RWPE1 (cell line): ENCODE measurements at regions not wholly inside any gene's neighbourhood (a gene's known extent, or its start where the extent isn't known, plus 50 kb on each side); places are given as distances from the start of the nearest gene placed in this dataset.

Experiments used
- CTCF ChIA-PET: fragments of 350-600 bp; sonication (Branson Sonifier 250); formaldehyde crosslinking; extraction: SDS; loops from one replicate; lab custom pipeline; 2021; lab: Yijun Ruan, JAX
- POLR2A ChIA-PET: fragments of 400-600 bp; formaldehyde crosslinking; extraction: SDS; loops from one replicate; lab custom pipeline; 2020; ENCODE audit warnings: antibody characterized with exemption; ENCODE audit not compliant: low non-redundant PET; lab: Yijun Ruan, JAX
- DNase-seq: peaks from one replicate; pipeline ENCODE4 v3.0.0; 2012; ENCODE audit warnings: low spot score
- H3K27ac ChIP-seq: fragments of 450-650 bp; 2 replicates; pipeline ENCODE4 v1.5.1; 2017
- CTCF ChIP-seq: fragments of 450-650 bp; conservative IDR thresholded peaks from 2 replicates; pipeline ENCODE4 v1.5.1; 2017; ENCODE audit warnings: low read depth, mild to moderate bottlenecking

- no peak for DNase-seq
- no peak for TF ChIP-seq CTCF
- ChIA-PET CTCF (no interaction called here), POLR2A (no interaction called here)
- H3K27ac ChIP-seq: no peak overlapping the region
Observed at GRCh38 chr18:24756385-24756784, 295.9 kb downstream of the HRH4 start.

GRCh38 chr18:24757134-24757533, 296.7 kb downstream of the HRH4 start:
- no peak for DNase-seq
- TF ChIP-seq CTCF: no peak
- ChIA-PET CTCF (no interaction called here), POLR2A (no interaction called here)
- H3K27ac ChIP-seq: no peak overlapping the region

GRCh38 chr18:24761765-24762164, 301.3 kb downstream of the HRH4 start:
- POLR2A ChIA-PET: interaction anchor here (0.7 kb wide), 1 partner anchor 379 kb away, joined by 4 read pairs; no protein-coding TSS in a partner anchor
- DNase-seq: no peak
- no peak overlapping the region for H3K27ac ChIP-seq
- TF ChIP-seq CTCF: no peak
- CTCF ChIA-PET: interaction anchor here (0.6 kb wide), 2 partner anchors 37 to 1517 kb away, joined by 3 to 8 read pairs; no protein-coding TSS in a partner anchor

- POLR2A ChIA-PET: no interaction called here
- CTCF ChIA-PET: interaction anchor here (0.5 kb wide), 1 partner anchor 46 kb away, joined by 3 read pairs; no protein-coding TSS in a partner anchor
- no peak for DNase-seq
- H3K27ac ChIP-seq: no peak overlapping the region
- no peak for TF ChIP-seq CTCF
Observed at GRCh38 chr18:24762511-24762910, 302.1 kb downstream of the HRH4 start.

- H3K27ac ChIP-seq: no peak overlapping the region
- DNase-seq: no peak
- POLR2A ChIA-PET: no interaction called here
- CTCF ChIA-PET: no interaction called here
- no peak for TF ChIP-seq CTCF
Observed at GRCh38 chr18:24763765-24764513, 303.5 kb downstream of the HRH4 start.

GRCh38 chr18:24764766-24765165, 304.3 kb downstream of the HRH4 start:
- no peak overlapping the region for H3K27ac ChIP-seq
- ChIA-PET CTCF (no interaction called here), POLR2A (no interaction called here)
- no peak for DNase-seq
- TF ChIP-seq CTCF: no peak
